Mesenteric fat pad (tissue), 1 donor: ENCODE measurements at regions not wholly inside any gene's neighbourhood (a gene's known extent, or its start where the extent isn't known, plus 50 kb on each side); places are given as distances from the start of the nearest gene placed in this dataset.
"Not testable (repeated sequence)": the region's sequence is repeated elsewhere in the genome, so short reads cannot be mapped to it uniquely, and the experiment has no call there.

ENCODE experiments used
- DNase-seq: peaks from one replicate; pipeline ENCODE4 v3.0.0-alpha.2; 2020; ENCODE audit warnings: low spot score
- donor health status: DM: yes; HTN: yes; CAD: no.

- no peak for DNase-seq
Measured at GRCh38 chr21:15203740-15204139, 138.9 kb upstream of the NRIP1 start.

- DNase-seq = no peak
Measured at GRCh38 chr21:15204140-15204969, 139.6 kb upstream of the NRIP1 start.

- no peak for DNase-seq
Measured at GRCh38 chr21:15204970-15205286, 140.1 kb upstream of the NRIP1 start.

GRCh38 chr21:15206514-15206913 lies 141.7 kb upstream of the NRIP1 start:
- DNase-seq = no peak

GRCh38 chr21:15207231-15207630 lies 142.4 kb upstream of the NRIP1 start:
- no peak for DNase-seq

- no peak for DNase-seq
Measured at GRCh38 chr21:15207635-15208370, 143.0 kb upstream of the NRIP1 start.

- no peak for DNase-seq
Measured at GRCh38 chr21:15208786-15209185, 144.0 kb upstream of the NRIP1 start.

GRCh38 chr21:15209224-15209623 lies 144.4 kb upstream of the NRIP1 start:
- no peak for DNase-seq

GRCh38 chr21:15210235-15210678 lies 145.5 kb upstream of the NRIP1 start:
- DNase-seq = no peak

GRCh38 chr21:15211491-15212133 lies 146.8 kb upstream of the NRIP1 start:
- no peak for DNase-seq

- DNase-seq = no peak
Measured at GRCh38 chr21:15212206-15212605, 147.4 kb upstream of the NRIP1 start.

GRCh38 chr21:15218476-15218875 lies 153.7 kb upstream of the NRIP1 start:
- DNase-seq = not testable (repeated sequence)

- DNase-seq = no peak
Measured at GRCh38 chr21:15219039-15219438, 154.2 kb upstream of the NRIP1 start.

GRCh38 chr21:15219894-15220293 lies 155.1 kb upstream of the NRIP1 start:
- DNase-seq = no peak

- DNase-seq = no peak
Measured at GRCh38 chr21:15221799-15222386, 157.1 kb upstream of the NRIP1 start.

- no peak for DNase-seq
Measured at GRCh38 chr21:15222707-15223106, 157.9 kb upstream of the NRIP1 start.

- DNase-seq = no peak
Measured at GRCh38 chr21:15224346-15225086, 159.7 kb upstream of the NRIP1 start.

- DNase-seq = no peak
Measured at GRCh38 chr21:15227919-15228318, 163.1 kb upstream of the NRIP1 start.

GRCh38 chr21:15229390-15229789 lies 164.6 kb upstream of the NRIP1 start:
- no peak for DNase-seq

- DNase-seq = no peak
Measured at GRCh38 chr21:15233611-15234010, 168.8 kb upstream of the NRIP1 start.

- no peak for DNase-seq
Measured at GRCh38 chr21:15236111-15236510, 171.3 kb upstream of the NRIP1 start.
